KBM-7 (cell line): ENCODE measurements at regions not wholly inside any gene's neighbourhood (a gene's known extent, or its start where the extent isn't known, plus 50 kb on each side); places are given as distances from the start of the nearest gene placed in this dataset.

ENCODE experiments used
- DNase-seq: peaks from one replicate; pipeline ENCODE4 v3.0.0-alpha.2; 2015
- in situ Hi-C: fragments of 300-500 bp; cut with MboI; formaldehyde crosslinking; loops from 2 replicates; pipeline ENCODE4 v1.14.3; 2020; ENCODE audit warnings: low sequenced_read_pairs, low pct_unique_long_range_greater_than_20kb, mixed read lengths

GRCh38 chr20:6715401-6715941, 52.0 kb upstream of the BMP2 start:
- DNase-seq: no peak
- in situ Hi-C loops: no loop called here

DNA sequence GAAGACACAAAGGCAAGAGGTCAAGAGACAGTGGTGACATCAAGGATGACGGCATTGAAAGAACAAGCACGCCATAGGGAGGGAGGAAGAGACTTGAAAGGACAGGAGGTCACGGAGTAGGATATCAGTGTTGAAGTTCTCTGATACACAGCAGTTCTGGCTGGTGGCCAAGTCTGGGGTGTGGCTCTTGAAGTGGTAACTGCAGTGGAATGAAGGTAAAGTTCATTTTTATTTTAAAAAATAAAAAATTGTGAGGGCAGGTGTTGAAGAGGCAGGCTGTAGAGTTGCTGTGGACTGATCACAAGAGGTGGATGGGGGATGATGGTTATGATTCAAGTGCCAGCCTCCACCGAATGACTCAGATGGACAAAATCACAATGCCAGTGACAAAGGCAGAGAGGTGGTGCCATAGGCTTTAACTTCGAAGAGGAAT, 53.2 kb upstream of the BMP2 start:
- in situ Hi-C loops: no loop called here
- no peak for DNase-seq

- no peak for DNase-seq
- in situ Hi-C loops: no loop called here
Measured at GRCh38 chr20:6711951-6712649, 55.4 kb upstream of the BMP2 start.

- in situ Hi-C loops: no loop called here
- DNase-seq: no peak
Measured at GRCh38 chr20:6709910-6710595, 57.4 kb upstream of the BMP2 start.

GRCh38 chr20:6708010-6708409, 59.5 kb upstream of the BMP2 start:
- in situ Hi-C loops: no loop called here
- DNase-seq: no peak

- peak; percentile 61 for DNase-seq
- in situ Hi-C loops: no loop called here
Measured at GRCh38 chr20:6707321-6707831, 60.1 kb upstream of the BMP2 start.

GRCh38 chr20:6705926-6706548, 61.4 kb upstream of the BMP2 start:
- in situ Hi-C loops: no loop called here
- DNase-seq: no peak

- in situ Hi-C loops: no loop called here
- DNase-seq: no peak
Measured at GRCh38 chr20:6705106-6705766, 62.2 kb upstream of the BMP2 start.

DNA sequence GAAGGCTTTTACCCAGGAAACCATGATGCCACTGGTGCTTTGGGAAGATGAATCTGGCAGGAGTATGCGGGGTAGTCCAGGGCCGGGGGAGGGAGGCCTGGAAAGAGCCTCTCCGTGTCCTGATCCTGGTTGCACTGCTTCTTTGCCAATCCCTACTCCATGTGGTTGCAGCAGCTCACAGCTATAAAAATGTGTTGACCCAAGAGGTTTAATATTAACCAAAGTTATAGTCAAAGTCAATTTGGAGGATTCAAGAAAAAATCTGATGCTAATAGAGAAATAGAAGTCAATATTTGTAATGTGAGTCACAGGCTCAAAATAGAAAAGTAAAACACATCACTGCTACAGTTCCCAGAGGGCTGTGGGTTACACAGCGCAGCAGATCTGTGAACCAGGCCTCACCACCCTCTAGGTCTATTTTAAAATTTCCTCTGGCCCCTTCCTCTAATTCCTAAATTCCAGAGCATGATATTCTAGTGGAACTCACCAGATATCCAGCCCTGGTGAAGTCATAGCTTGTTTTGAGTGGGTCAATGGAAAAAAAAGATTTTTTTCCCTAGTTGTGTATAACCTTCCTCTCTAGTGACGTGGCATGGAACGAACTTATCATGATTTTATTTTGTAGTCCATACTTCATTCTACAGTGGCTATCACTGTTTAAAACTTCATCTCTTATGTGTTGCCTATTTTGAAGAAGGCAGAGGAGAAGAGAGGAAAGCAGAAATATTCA, 63.2 kb upstream of the BMP2 start:
- DNase-seq: no peak
- in situ Hi-C loops: no loop called here

DNA sequence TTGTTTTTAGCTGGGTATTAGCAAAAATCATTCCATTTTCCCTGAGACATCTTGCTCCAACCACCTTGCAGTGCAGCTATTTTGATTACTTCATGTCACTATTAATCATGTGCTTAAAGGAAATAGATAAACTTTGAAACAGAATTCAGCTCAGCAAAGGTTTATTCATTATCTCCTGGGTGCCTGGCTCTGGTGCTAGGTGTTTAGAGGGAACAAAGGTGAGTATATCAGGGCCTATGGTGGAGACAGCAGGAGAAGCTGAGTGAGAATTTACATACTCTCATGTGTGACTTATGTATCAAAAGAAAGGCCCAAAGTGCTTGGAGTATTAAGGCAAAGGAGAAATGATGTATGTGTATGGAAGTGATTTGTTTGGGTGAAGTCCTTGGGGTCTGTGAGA, 63.8 kb upstream of the BMP2 start:
- DNase-seq: no peak

DNA sequence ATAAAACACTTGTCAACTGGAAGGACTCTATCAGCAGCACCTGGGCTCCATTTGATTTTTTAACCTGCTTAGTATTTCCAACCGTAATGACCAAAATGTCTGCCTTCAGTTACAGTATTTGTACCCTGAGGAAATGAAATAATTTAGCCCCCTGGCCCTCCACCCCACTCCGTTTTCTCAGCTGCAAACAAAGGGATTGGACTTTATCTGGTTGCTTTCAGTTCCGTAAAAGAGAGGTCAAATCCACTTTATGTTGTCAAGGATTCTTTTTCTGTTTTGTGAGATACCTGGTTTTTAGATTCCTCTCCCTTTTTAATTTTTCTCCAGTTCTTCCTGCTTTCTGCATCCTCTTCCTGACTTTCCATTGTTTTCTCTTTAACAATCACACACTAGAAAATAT, 64.4 kb upstream of the BMP2 start:
- in situ Hi-C loops: no loop called here
- DNase-seq: no peak

More for the DNA sequence above, 63.8 kb upstream of the BMP2 start:
- in situ Hi-C loops: no loop called here

GRCh38 chr20:6702144-6702543, 65.3 kb upstream of the BMP2 start:
- in situ Hi-C loops: no loop called here
- no peak for DNase-seq

DNA sequence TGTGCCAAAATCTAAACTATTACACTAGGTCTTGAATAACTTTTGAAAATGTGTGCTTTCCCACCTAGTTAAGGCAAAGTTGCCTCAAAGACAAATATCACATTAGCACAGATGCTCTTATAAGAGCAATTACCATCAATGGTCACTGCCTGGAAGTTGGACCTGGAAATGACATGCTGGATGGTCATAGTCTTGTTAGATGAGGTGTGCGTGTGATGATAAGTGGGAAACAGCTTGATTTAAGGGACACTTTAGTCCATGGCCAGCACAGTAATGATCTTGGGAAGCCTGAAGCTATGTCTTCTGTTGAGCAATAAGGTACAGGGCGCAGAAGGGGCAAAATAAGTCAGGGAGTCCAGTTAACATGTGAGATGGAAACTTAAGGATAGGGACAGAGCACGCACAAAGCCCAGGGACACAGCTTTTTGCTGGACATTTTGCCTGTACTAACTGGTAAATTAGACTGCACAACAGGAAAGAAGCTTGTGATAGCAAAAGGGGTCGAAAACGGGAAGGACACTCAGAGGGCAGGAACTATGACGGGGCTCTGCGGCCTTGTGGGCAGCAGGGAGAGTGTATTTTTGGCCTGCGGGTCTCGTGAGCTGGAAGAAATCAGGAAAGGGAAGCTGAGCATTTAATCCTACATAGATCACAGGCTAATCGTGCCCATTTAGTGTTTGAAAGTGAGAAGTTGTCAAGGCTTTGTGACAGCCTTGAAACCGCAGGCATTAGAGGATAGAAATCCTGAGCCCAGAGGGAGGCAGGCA, 66.7 kb upstream of the BMP2 start:
- peak; percentile 89 for DNase-seq
- in situ Hi-C loops: no loop called here

- in situ Hi-C loops: no loop called here
- no peak for DNase-seq
Measured at GRCh38 chr20:6699921-6700562, 67.4 kb upstream of the BMP2 start.

- no peak for DNase-seq
Measured at GRCh38 chr20:6698723-6699122, 68.8 kb upstream of the BMP2 start.

GRCh38 chr20:6698056-6698455, 69.4 kb upstream of the BMP2 start:
- in situ Hi-C loops: no loop called here
- no peak for DNase-seq

More at GRCh38 chr20:6698723-6699122, 68.8 kb upstream of the BMP2 start:
- in situ Hi-C loops: no loop called here

- no peak for DNase-seq
- in situ Hi-C loops: no loop called here
Measured at GRCh38 chr20:6697228-6697972, 70.1 kb upstream of the BMP2 start.
